GM23338 (cell line): ENCODE measurements at regions not wholly inside any gene's neighbourhood (a gene's known extent, or its start where the extent isn't known, plus 50 kb on each side); places are given as distances from the start of the nearest gene placed in this dataset.

Experiments
- ATAC-seq: fragments of 200-7000 bp; cut with Tn5 transposase; 3 replicates; pipeline ENCODE4 v1.9.1; 2020
- DNase-seq: peaks from one replicate; pipeline ENCODE4 v3.0.0-alpha.2; 2015; ENCODE audit warnings: low spot score
- H2AFZ ChIP-seq: fragments of 200-600 bp; sonication (generic); 2 replicates; pipeline ENCODE4 v1.8.0; 2016; ENCODE audit warnings: antibody characterized with exemption, mild to moderate bottlenecking, moderate library complexity
- H3F3A ChIP-seq: fragments of 200-600 bp; sonication (generic); replicated peaks from 2 replicates; pipeline ENCODE4 v1.8.0; 2017; ENCODE audit warnings: antibody characterized with exemption, mixed run types, low read depth
- H3K27ac ChIP-seq: fragments of 200-600 bp; sonication (generic); 2 replicates; pipeline ENCODE4 v1.6.1; 2016; ENCODE audit warnings: low read depth
- H3K27me3 ChIP-seq: fragments of 200-600 bp; sonication (generic); 2 replicates; pipeline ENCODE4 v1.8.0; 2016; ENCODE audit warnings: mild to moderate bottlenecking, mixed run types, moderate library complexity; ENCODE audit not compliant: insufficient read depth
- H3K36me3 ChIP-seq: fragments of 200-600 bp; sonication (generic); 2 replicates; pipeline ENCODE4 v1.8.0; 2016; ENCODE audit warnings: mild to moderate bottlenecking; ENCODE audit not compliant: insufficient read depth
- H3K4me1 ChIP-seq: fragments of 200-600 bp; sonication (generic); 2 replicates; pipeline ENCODE4 v1.8.0; 2016; ENCODE audit warnings: mild to moderate bottlenecking, moderate library complexity; ENCODE audit not compliant: insufficient read depth
- H3K4me2 ChIP-seq: fragments of 200-600 bp; sonication (generic); 2 replicates; pipeline ENCODE4 v1.7.1; 2017; ENCODE audit warnings: mixed run types
- H3K4me3 ChIP-seq: fragments of 200-600 bp; sonication (generic); 2 replicates; pipeline ENCODE4 v1.6.1; 2016; ENCODE audit warnings: mixed run types
- H3K79me2 ChIP-seq: fragments of 200-600 bp; sonication (generic); replicated peaks from 2 replicates; pipeline ENCODE4 v1.8.0; 2017; ENCODE audit warnings: mild to moderate bottlenecking; ENCODE audit not compliant: insufficient read depth
- H3K9me2 ChIP-seq: fragments of 200-600 bp; sonication (generic); 2 replicates; pipeline ENCODE4 v1.8.0; 2017; ENCODE audit not compliant: insufficient read depth
- H4K20me1 ChIP-seq: fragments of 200-600 bp; sonication (generic); replicated peaks from 2 replicates; pipeline ENCODE4 v1.8.0; 2017; ENCODE audit warnings: mild to moderate bottlenecking; ENCODE audit not compliant: insufficient read depth
- H3K27ac Mint-ChIP-seq: 2 replicates; pipeline ENCODE4 v1.8.0; 2020; ENCODE audit warnings: inconsistent platforms, mild to moderate bottlenecking, moderate library complexity, mixed read lengths
- H3K27me3 Mint-ChIP-seq: 3 replicates; pipeline ENCODE4 v1.8.0; 2022; ENCODE audit warnings: low read depth, mild to moderate bottlenecking, moderate library complexity, mixed read lengths, inconsistent platforms; ENCODE audit not compliant: insufficient read depth, poor library complexity
- H3K36me3 Mint-ChIP-seq: 3 replicates; pipeline ENCODE4 v1.8.0; 2021; ENCODE audit warnings: low read depth, mild to moderate bottlenecking, inconsistent platforms, moderate library complexity, mixed read lengths
- H3K4me1 Mint-ChIP-seq: 3 replicates; pipeline ENCODE4 v1.8.0; 2020; ENCODE audit warnings: mild to moderate bottlenecking, inconsistent platforms, mixed read lengths
- H3K4me3 Mint-ChIP-seq: 3 replicates; pipeline ENCODE4 v1.8.0; 2021; ENCODE audit warnings: moderate library complexity, mild to moderate bottlenecking, inconsistent platforms, mixed read lengths
- H3K9me3 Mint-ChIP-seq: 3 replicates; pipeline ENCODE4 v1.8.0; 2020; ENCODE audit warnings: moderate library complexity, mild to moderate bottlenecking, inconsistent platforms, mixed read lengths
- CREB1 ChIP-seq: fragments of 250-450 bp; sonication (Bioruptor Pico); IDR thresholded peaks from 2 replicates; pipeline ENCODE4 v1.5.0; 2020; ENCODE audit warnings: low read depth, mild to moderate bottlenecking, moderate library complexity
- ETS1 ChIP-seq: IDR thresholded peaks from 2 replicates; pipeline ENCODE4 v1.6.1; 2016; ENCODE audit warnings: antibody characterized with exemption
- EZH2phosphoT487 ChIP-seq: fragments of 200-600 bp; sonication (generic); IDR thresholded peaks from one replicate; pipeline ENCODE4 v1.8.1; 2018; ENCODE audit warnings: antibody characterized with exemption; ENCODE audit not compliant: unreplicated experiment
- JUNB ChIP-seq: IDR thresholded peaks from one replicate; pipeline ENCODE4 v1.6.1; 2016; ENCODE audit warnings: antibody characterized with exemption; ENCODE audit not compliant: unreplicated experiment
- NANOG ChIP-seq: IDR thresholded peaks from 2 replicates; pipeline ENCODE4 v1.6.1; 2016; ENCODE audit warnings: antibody characterized with exemption, borderline replicate concordance
- POLR2AphosphoS5 ChIP-seq: IDR thresholded peaks from 2 replicates; pipeline ENCODE4 v1.6.1; 2016; ENCODE audit warnings: antibody characterized with exemption, low read depth
- REST ChIP-seq: IDR thresholded peaks from one replicate; pipeline ENCODE4 v1.6.1; 2018; ENCODE audit warnings: antibody characterized with exemption; ENCODE audit not compliant: unreplicated experiment
- ZNF114 ChIP-seq: fragments of 250-450 bp; sonication (Bioruptor Pico); IDR thresholded peaks from 2 replicates; pipeline ENCODE4 v1.5.0; 2020; ENCODE audit warnings: mild to moderate bottlenecking, moderate library complexity
- ZNF331 ChIP-seq: fragments of 250-450 bp; sonication (Bioruptor Pico); IDR thresholded peaks from 2 replicates; pipeline ENCODE4 v1.5.0; 2020; ENCODE audit warnings: low read depth, mild to moderate bottlenecking, moderate library complexity
- ZNF462 ChIP-seq: fragments of 250-450 bp; sonication (Bioruptor Pico); IDR thresholded peaks from 2 replicates; pipeline ENCODE4 v1.5.0; 2020; ENCODE audit warnings: mild to moderate bottlenecking, moderate library complexity
- TF ChIP-seq, protein P1 (sequence below), 2 experiments: fragments of 200-600 bp in 1 of 2; sonication (generic) in 1 of 2; conservative IDR thresholded peaks; 2 replicates each; pipeline versions ENCODE4 v1.5.1 to v1.6.1; 2016 to 2017; ENCODE audit warnings: antibody characterized with exemption in 2 of 2, low read depth in 2 of 2, mild to moderate bottlenecking in 2 of 2, moderate library complexity in 1 of 2

DNA sequence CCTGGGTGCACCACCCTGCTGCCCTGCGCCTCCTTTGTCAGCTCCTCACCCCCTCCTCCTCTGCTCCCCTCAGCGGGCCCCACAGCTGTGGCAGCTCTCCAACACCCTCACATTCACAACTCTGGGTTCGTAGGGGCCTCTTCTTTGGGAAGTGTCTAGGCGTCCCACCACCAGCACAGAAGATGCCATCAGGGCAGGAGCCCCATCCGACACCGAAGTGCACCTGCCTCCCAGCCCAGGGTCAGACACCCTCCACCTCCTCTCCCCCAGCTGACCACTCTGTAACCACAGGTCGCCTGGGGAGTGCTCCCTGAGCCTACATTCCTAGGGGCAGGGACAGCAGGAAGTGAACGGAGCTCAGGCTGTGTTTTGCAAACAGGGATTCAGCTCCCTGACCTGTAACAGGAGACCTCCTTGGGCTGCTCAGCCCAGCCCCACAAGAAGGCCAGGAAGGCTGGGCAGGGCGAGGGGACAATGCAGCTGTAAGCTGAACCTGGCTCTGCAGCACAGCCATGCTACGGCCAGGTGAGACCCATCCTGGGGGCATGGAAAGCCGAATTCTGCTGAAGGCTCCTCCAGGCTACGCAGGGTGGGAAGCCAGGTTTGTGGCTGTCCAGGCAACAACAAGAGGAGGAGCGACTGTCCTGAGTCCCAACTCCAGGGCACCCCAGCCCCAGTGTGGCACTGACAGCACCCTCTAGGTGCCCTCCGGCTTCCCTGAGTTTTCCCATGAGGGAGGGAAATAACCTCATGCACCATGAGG, 269.0 kb downstream of the GOLGA6L6 start:
- Mint-ChIP-seq H3K27ac (no peak overlapping the region), H3K9me3 (no peaks in the 10 kb centered on the region; the same call in 1 of the 3 replicates), H3K36me3 (no peaks in the 10 kb centered on the region; the same call in 2 of the 3 replicates), H3K4me3 (no peak overlapping the region), H3K27me3 (no peaks in the 10 kb centered on the region), H3K4me1 (no peaks in the 10 kb centered on the region)
- H3K4me2 ChIP-seq, result no peak overlapping the region
- H4K20me1 ChIP-seq, result no peaks in the 10 kb centered on the region
- no peaks in the 10 kb centered on the region for H3F3A ChIP-seq
- H3K27me3 ChIP-seq, result no peaks in the 10 kb centered on the region
- H3K4me1 ChIP-seq, result no peaks in the 10 kb centered on the region
- no peak for TF ChIP-seq CREB1
- no peak for TF ChIP-seq ZNF114 (CRISPR knock-in tag)
- no peak for TF ChIP-seq POLR2AphosphoS5
- no peak for TF ChIP-seq ZNF462 (CRISPR knock-in tag)
- TF ChIP-seq ZNF331 (CRISPR knock-in tag), result no peak
- TF ChIP-seq NANOG, result no peak
- TF ChIP-seq REST, result no peak
- TF ChIP-seq ETS1, result no peak
- TF ChIP-seq, protein P1, sequence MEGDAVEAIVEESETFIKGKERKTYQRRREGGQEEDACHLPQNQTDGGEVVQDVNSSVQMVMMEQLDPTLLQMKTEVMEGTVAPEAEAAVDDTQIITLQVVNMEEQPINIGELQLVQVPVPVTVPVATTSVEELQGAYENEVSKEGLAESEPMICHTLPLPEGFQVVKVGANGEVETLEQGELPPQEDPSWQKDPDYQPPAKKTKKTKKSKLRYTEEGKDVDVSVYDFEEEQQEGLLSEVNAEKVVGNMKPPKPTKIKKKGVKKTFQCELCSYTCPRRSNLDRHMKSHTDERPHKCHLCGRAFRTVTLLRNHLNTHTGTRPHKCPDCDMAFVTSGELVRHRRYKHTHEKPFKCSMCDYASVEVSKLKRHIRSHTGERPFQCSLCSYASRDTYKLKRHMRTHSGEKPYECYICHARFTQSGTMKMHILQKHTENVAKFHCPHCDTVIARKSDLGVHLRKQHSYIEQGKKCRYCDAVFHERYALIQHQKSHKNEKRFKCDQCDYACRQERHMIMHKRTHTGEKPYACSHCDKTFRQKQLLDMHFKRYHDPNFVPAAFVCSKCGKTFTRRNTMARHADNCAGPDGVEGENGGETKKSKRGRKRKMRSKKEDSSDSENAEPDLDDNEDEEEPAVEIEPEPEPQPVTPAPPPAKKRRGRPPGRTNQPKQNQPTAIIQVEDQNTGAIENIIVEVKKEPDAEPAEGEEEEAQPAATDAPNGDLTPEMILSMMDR (conservative IDR thresholded peaks at IDR 0.05; ENCODE audit: low read depth in 2 of 2), result no peak
- no peak for TF ChIP-seq EZH2phosphoT487
- TF ChIP-seq JUNB, result no peak
- no peaks in the 10 kb centered on the region for H3K9me2 ChIP-seq
- DNase-seq, result no peak
- no peak overlapping the region for H3K4me3 ChIP-seq
- H3K27ac ChIP-seq, result no peak overlapping the region
- ATAC-seq, result peak; percentile 91
- H3K79me2 ChIP-seq, result no peaks in the 10 kb centered on the region
- H2AFZ ChIP-seq, result no peak overlapping the region
- H3K36me3 ChIP-seq, result peaks cover 43% of the 10 kb centered on the region; the same call in 1 of the 2 replicates
